C4-2B (cell line): ENCODE measurements at regions not wholly inside any gene's neighbourhood (a gene's known extent, or its start where the extent isn't known, plus 50 kb on each side); places are given as distances from the start of the nearest gene placed in this dataset.

Experiments
- H3K27ac ChIP-seq: fragments of 450-650 bp; 2 replicates; pipeline ENCODE4 v1.5.1; 2017
- CTCF ChIP-seq: fragments of 450-650 bp; conservative IDR thresholded peaks from 2 replicates; pipeline ENCODE4 v1.5.1; 2017; ENCODE audit warnings: mild to moderate bottlenecking
- ZFX ChIP-seq: fragments of 450-650 bp; IDR thresholded peaks from 2 replicates; pipeline ENCODE4 v1.6.1; 2017

GRCh38 chr12:98369581-98369980 is 145.8 kb upstream of the TMPO start:
- TF ChIP-seq ZFX (no peak), CTCF (no peak)
- no peak overlapping the region for H3K27ac ChIP-seq

GRCh38 chr12:98370976-98371375 is 144.4 kb upstream of the TMPO start:
- H3K27ac ChIP-seq, result peak overlapping the region; percentile 54; the same call in 1 of the 2 replicates
- TF ChIP-seq ZFX (no peak), CTCF (no peak)

- no peak for TF ChIP-seq ZFX
- TF ChIP-seq CTCF, result no peak
- peak overlapping the region; percentile 54; the same call in 1 of the 2 replicates for H3K27ac ChIP-seq
Observed at GRCh38 chr12:98371419-98371818, 144.0 kb upstream of the TMPO start.

- no peak overlapping the region for H3K27ac ChIP-seq
- TF ChIP-seq CTCF (no peak), ZFX (no peak)
Observed at GRCh38 chr12:98372340-98373024, 142.9 kb upstream of the TMPO start.

GRCh38 chr12:98373025-98373554 is 142.3 kb upstream of the TMPO start:
- TF ChIP-seq CTCF (peak; percentile 75), ZFX (no peak)

GRCh38 chr12:98374007-98374406 is 141.4 kb upstream of the TMPO start:
- H3K27ac ChIP-seq, result no peak overlapping the region
- TF ChIP-seq CTCF, result no peak
- TF ChIP-seq ZFX, result no peak

More at GRCh38 chr12:98373025-98373554, 142.3 kb upstream of the TMPO start:
- H3K27ac ChIP-seq, result no peak overlapping the region

- peak; percentile 13; the same call in 1 of the 2 replicates for TF ChIP-seq CTCF
- no peak for TF ChIP-seq ZFX
- no peak overlapping the region for H3K27ac ChIP-seq
Observed at GRCh38 chr12:98379106-98379505, 136.3 kb upstream of the TMPO start.
